ENCODE measurements at regions not wholly inside any gene's neighbourhood (a gene's known extent, or its start where the extent isn't known, plus 50 kb on each side); places are given as distances from the start of the nearest gene placed in this dataset.
A peak's percentile ranks its signal among the peaks of the same experiment; 100 is the strongest.

- DNase-seq (ENCODE audit: low spot score): peak; percentile 26
Observed at GRCh38 chr3:5304789-5305683, 117.5 kb downstream of the EDEM1 start.

GRCh38 chr3:5305684-5305989 lies 118.1 kb downstream of the EDEM1 start:
- DNase-seq (ENCODE audit: low spot score): no peak

GRCh38 chr3:5309171-5309570 lies 121.7 kb downstream of the EDEM1 start:
- no peak for DNase-seq (ENCODE audit: low spot score)

- no peak for DNase-seq (ENCODE audit: low spot score)
Observed at GRCh38 chr3:5309602-5310001, 122.1 kb downstream of the EDEM1 start.

- DNase-seq (ENCODE audit: low spot score): no peak
Observed at GRCh38 chr3:5310509-5310908, 123.0 kb downstream of the EDEM1 start.

- DNase-seq (ENCODE audit: low spot score): no peak
Observed at GRCh38 chr3:5312290-5312689, 124.8 kb downstream of the EDEM1 start.

GRCh38 chr3:5314897-5315296 lies 127.4 kb downstream of the EDEM1 start:
- no peak for DNase-seq (ENCODE audit: low spot score)

GRCh38 chr3:5317557-5317956 lies 130.1 kb downstream of the EDEM1 start:
- no peak for DNase-seq (ENCODE audit: low spot score)

- no peak for DNase-seq (ENCODE audit: low spot score)
Observed at GRCh38 chr3:5319454-5319853, 131.9 kb downstream of the EDEM1 start.

- DNase-seq (ENCODE audit: low spot score): no peak
Observed at GRCh38 chr3:5321666-5322340, 134.3 kb downstream of the EDEM1 start.

- DNase-seq (ENCODE audit: low spot score): no peak
Observed at GRCh38 chr3:5324780-5325179, 137.3 kb downstream of the EDEM1 start.

- no peak for DNase-seq (ENCODE audit: low spot score)
Observed at GRCh38 chr3:5330152-5330810, 142.8 kb downstream of the EDEM1 start.

- no peak for DNase-seq (ENCODE audit: low spot score)
Observed at GRCh38 chr3:5331567-5332269, 144.2 kb downstream of the EDEM1 start.

GRCh38 chr3:5332270-5332956 lies 144.9 kb downstream of the EDEM1 start:
- DNase-seq (ENCODE audit: low spot score): no peak

- no peak for DNase-seq (ENCODE audit: low spot score)
Observed at GRCh38 chr3:5339967-5340535, 152.5 kb downstream of the EDEM1 start.

GRCh38 chr3:5341610-5342009 lies 154.1 kb downstream of the EDEM1 start:
- no peak for DNase-seq (ENCODE audit: low spot score)

GRCh38 chr3:5343459-5343858 lies 156.0 kb downstream of the EDEM1 start:
- DNase-seq (ENCODE audit: low spot score): no peak

GRCh38 chr3:5344707-5345106 lies 157.2 kb downstream of the EDEM1 start:
- no peak for DNase-seq (ENCODE audit: low spot score)

GRCh38 chr3:5347486-5347885 lies 160.0 kb downstream of the EDEM1 start:
- no peak for DNase-seq (ENCODE audit: low spot score)

- DNase-seq (ENCODE audit: low spot score): no peak
Observed at GRCh38 chr3:5348229-5348902, 160.9 kb downstream of the EDEM1 start.

- no peak for DNase-seq (ENCODE audit: low spot score)
Observed at GRCh38 chr3:5349343-5349742, 161.8 kb downstream of the EDEM1 start.
